ENCODE measurements at regions not wholly inside any gene's neighbourhood (a gene's known extent, or its start where the extent isn't known, plus 50 kb on each side); places are given as distances from the start of the nearest gene placed in this dataset.

- no peak for DNase-seq (ENCODE audit: low read depth)
- TF ChIP-seq CTCF (IDR thresholded peaks at IDR 0.05; ENCODE audit: low read depth, low read length) = no peak
- TF ChIP-seq POLR2A (IDR thresholded peaks at IDR 0.05; ENCODE audit: extremely low read depth, insufficient read length) = no peak
- no peak overlapping the region for H3K4me3 ChIP-seq (ENCODE audit: low read depth, low read length)
Measured at GRCh38 chr5:36442352-36442751, 140.7 kb upstream of the RANBP3L start.

- no peak for DNase-seq (ENCODE audit: low read depth)
- H3K4me3 ChIP-seq (ENCODE audit: low read depth, low read length) = no peak overlapping the region
- no peak for TF ChIP-seq MAX (IDR thresholded peaks at IDR 0.05; ENCODE audit: low read depth, low read length)
- no peak for TF ChIP-seq MYC (IDR thresholded peaks at IDR 0.05; ENCODE audit: low read depth, low read length)
- no peak for TF ChIP-seq CTCF (IDR thresholded peaks at IDR 0.05; ENCODE audit: low read depth, low read length)
- TF ChIP-seq POLR2A (IDR thresholded peaks at IDR 0.05; ENCODE audit: extremely low read depth, insufficient read length) = no peak
Measured at GRCh38 chr5:36442796-36443195, 141.1 kb upstream of the RANBP3L start.

- no peak for TF ChIP-seq MYC (IDR thresholded peaks at IDR 0.05; ENCODE audit: low read depth, low read length)
- no peak for TF ChIP-seq CTCF (IDR thresholded peaks at IDR 0.05; ENCODE audit: low read depth, low read length)
- TF ChIP-seq POLR2A (IDR thresholded peaks at IDR 0.05; ENCODE audit: extremely low read depth, insufficient read length) = no peak
- TF ChIP-seq MAX (IDR thresholded peaks at IDR 0.05; ENCODE audit: low read depth, low read length) = no peak
- no peak overlapping the region for H3K4me3 ChIP-seq (ENCODE audit: low read depth, low read length)
- DNase-seq (ENCODE audit: low read depth) = no peak
Measured at GRCh38 chr5:36443941-36444340, 142.2 kb upstream of the RANBP3L start.

- H3K4me3 ChIP-seq (ENCODE audit: low read depth, low read length) = no peak overlapping the region
- DNase-seq (ENCODE audit: low read depth) = no peak
- TF ChIP-seq POLR2A (IDR thresholded peaks at IDR 0.05; ENCODE audit: extremely low read depth, insufficient read length) (no peak), MYC (IDR thresholded peaks at IDR 0.05; ENCODE audit: low read depth, low read length) (no peak), CTCF (IDR thresholded peaks at IDR 0.05; ENCODE audit: low read depth, low read length) (no peak), MAX (IDR thresholded peaks at IDR 0.05; ENCODE audit: low read depth, low read length) (no peak)
Measured at GRCh38 chr5:36444582-36445418, 143.1 kb upstream of the RANBP3L start.

- no peak for DNase-seq (ENCODE audit: low read depth)
- TF ChIP-seq CTCF (IDR thresholded peaks at IDR 0.05; ENCODE audit: low read depth, low read length) = no peak
- no peak for TF ChIP-seq MYC (IDR thresholded peaks at IDR 0.05; ENCODE audit: low read depth, low read length)
- no peak for TF ChIP-seq POLR2A (IDR thresholded peaks at IDR 0.05; ENCODE audit: extremely low read depth, insufficient read length)
- no peak for TF ChIP-seq MAX (IDR thresholded peaks at IDR 0.05; ENCODE audit: low read depth, low read length)
- no peak overlapping the region for H3K4me3 ChIP-seq (ENCODE audit: low read depth, low read length)
Measured at GRCh38 chr5:36447776-36448175, 146.1 kb upstream of the RANBP3L start.
